Body of pancreas (tissue), 4 donors: ENCODE measurements at regions not wholly inside any gene's neighbourhood (a gene's known extent, or its start where the extent isn't known, plus 50 kb on each side); places are given as distances from the start of the nearest gene placed in this dataset.

Source experiments
- POLR2A ChIP-seq, 3 donors: fragments of 450-650 bp; IDR thresholded peaks; one replicate each; pipeline ENCODE4 v1.6.1; 2016; ENCODE audit warnings: antibody characterized with exemption in 3 of 3, mild to moderate bottlenecking in 2 of 3
- TF ChIP-seq, protein P1 (sequence below), 7 experiments: fragments of 450-650 bp in 4 of 7; fragments of 200-600 bp in 3 of 7; sonication (generic) in 3 of 7; IDR thresholded peaks; one replicate each; pipeline ENCODE4 v1.5.1; 2016 to 2019; ENCODE audit warnings: antibody characterized with exemption in 7 of 7

DNA sequence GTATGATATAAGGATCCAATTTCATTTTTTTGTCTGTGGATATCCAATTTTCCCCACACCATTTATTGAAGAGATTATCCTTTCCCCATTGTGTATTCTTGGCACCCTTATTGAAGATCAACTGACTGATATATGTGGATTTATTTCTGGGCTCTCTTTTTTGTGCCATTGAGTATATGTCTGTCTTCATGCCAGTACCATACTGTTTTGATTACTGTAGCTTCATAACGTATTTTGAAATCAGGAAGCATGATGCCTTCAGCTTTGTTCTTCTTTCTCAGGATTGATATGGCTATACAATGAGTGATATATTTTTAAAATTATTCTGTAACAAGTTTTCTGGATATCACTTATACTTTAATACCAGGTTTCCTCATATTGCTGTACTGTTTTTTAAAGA, 58.1 kb upstream of the DLX2 start:
- TF ChIP-seq, protein P1, sequence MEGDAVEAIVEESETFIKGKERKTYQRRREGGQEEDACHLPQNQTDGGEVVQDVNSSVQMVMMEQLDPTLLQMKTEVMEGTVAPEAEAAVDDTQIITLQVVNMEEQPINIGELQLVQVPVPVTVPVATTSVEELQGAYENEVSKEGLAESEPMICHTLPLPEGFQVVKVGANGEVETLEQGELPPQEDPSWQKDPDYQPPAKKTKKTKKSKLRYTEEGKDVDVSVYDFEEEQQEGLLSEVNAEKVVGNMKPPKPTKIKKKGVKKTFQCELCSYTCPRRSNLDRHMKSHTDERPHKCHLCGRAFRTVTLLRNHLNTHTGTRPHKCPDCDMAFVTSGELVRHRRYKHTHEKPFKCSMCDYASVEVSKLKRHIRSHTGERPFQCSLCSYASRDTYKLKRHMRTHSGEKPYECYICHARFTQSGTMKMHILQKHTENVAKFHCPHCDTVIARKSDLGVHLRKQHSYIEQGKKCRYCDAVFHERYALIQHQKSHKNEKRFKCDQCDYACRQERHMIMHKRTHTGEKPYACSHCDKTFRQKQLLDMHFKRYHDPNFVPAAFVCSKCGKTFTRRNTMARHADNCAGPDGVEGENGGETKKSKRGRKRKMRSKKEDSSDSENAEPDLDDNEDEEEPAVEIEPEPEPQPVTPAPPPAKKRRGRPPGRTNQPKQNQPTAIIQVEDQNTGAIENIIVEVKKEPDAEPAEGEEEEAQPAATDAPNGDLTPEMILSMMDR (IDR thresholded peaks at IDR 0.05) = no peak
- TF ChIP-seq POLR2A (IDR thresholded peaks at IDR 0.05) = no peak
